ENCODE measurements at regions not wholly inside any gene's neighbourhood (a gene's known extent, or its start where the extent isn't known, plus 50 kb on each side); places are given as distances from the start of the nearest gene placed in this dataset.

DNA sequence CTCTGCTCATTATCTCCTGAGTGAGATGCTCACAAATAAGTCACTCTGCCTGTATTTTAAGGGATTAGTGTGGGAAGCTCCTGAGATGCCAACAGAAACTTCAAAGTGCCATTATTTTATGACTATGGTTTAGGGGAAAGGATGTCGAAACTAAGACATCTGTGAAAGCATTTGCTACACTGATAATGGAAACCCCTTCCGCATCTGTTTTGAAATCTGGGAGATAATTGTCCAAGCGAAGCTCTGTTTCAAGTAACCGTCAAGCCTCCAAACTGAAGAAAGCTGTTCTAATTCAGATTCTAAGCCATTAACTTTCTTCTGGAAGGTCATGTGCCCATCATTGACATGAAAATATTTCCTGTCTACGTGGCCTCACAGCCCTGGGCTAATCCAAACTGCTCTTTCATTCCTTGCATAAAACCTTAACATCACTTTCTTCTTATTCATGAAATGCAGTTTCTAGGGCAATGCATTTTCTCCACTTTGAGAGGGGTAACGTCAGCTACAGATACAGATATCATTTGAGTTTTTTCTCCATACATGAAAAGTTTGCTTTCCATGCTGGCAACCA lies 932.0 kb downstream of the C6orf118 start:
- Mint-ChIP-seq H3K36me3 (ENCODE audit: low read depth, unreplicated experiment) (no peaks in the 10 kb centered on the region), H3K27me3 (ENCODE audit: unreplicated experiment) (no peaks in the 10 kb centered on the region), H3K27ac (ENCODE audit: unreplicated experiment) (no peak overlapping the region), H3K9me3 (ENCODE audit: unreplicated experiment) (no peaks in the 10 kb centered on the region), H3K4me1 (ENCODE audit: unreplicated experiment) (no peaks in the 10 kb centered on the region), H3K4me3 (ENCODE audit: unreplicated experiment) (no peak overlapping the region)
- TF ChIP-seq CTCF (IDR thresholded peaks at IDR 0.05; ENCODE audit: unreplicated experiment): no peak
- no peak for DNase-seq (ENCODE audit: low spot score)

DNA sequence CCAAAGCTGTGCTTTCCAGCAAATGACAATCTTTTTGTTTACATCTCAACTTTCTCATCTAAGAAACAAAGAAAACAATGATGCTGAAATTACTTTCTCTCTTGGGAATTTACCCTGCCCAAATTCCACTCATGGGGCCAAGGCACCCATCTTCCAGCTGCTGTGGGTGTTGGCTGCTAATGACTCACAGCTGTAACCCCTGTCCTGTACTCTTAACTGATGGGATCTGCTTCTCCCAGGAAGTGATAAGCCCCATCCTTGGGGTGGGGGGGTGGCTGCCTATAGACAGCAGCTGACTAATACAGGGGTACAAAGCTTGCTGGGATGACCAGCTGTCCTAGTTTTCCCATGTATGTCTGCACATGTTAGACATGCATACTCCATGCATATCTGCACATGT lies 938.6 kb downstream of the C6orf118 start:
- Mint-ChIP-seq H3K9me3 (ENCODE audit: unreplicated experiment) (no peaks in the 10 kb centered on the region), H3K4me1 (ENCODE audit: unreplicated experiment) (no peaks in the 10 kb centered on the region), H3K27me3 (ENCODE audit: unreplicated experiment) (no peaks in the 10 kb centered on the region), H3K4me3 (ENCODE audit: unreplicated experiment) (no peak overlapping the region), H3K36me3 (ENCODE audit: low read depth, unreplicated experiment) (no peaks in the 10 kb centered on the region), H3K27ac (ENCODE audit: unreplicated experiment) (no peak overlapping the region)
- TF ChIP-seq CTCF (IDR thresholded peaks at IDR 0.05; ENCODE audit: unreplicated experiment): no peak
- no peak for DNase-seq (ENCODE audit: low spot score)

DNA sequence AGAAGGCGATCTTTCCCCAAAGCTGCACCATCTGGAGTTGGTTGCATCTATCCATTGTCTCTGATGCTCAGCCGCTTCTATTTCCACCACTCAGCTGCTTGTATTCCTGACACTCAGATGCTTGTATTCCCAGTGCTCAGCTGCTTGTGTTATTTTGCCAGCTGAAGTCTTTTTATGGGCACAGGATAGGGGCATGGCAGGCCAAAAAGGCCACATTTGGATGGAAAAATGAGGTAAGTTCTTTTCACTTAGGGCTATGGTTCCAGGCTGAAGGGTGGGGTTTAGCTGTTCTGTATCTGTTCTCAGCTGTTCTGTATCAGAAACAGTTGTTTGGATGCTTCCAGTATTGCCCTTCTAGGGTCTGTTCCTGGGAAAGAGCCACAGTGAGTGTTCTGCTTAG lies 944.9 kb downstream of the QKI start:
- peaks cover 4% of the 10 kb centered on the region for H3K27me3 Mint-ChIP-seq (ENCODE audit: unreplicated experiment)
- H3K9me3 Mint-ChIP-seq (ENCODE audit: unreplicated experiment): no peaks in the 10 kb centered on the region
- no peaks in the 10 kb centered on the region for H3K4me1 Mint-ChIP-seq (ENCODE audit: unreplicated experiment)
- no peak overlapping the region for H3K27ac Mint-ChIP-seq (ENCODE audit: unreplicated experiment)
- H3K4me3 Mint-ChIP-seq (ENCODE audit: unreplicated experiment): no peak overlapping the region
- DNase-seq (ENCODE audit: low spot score): no peak
- no peaks in the 10 kb centered on the region for H3K36me3 Mint-ChIP-seq (ENCODE audit: low read depth, unreplicated experiment)
- no peak for TF ChIP-seq CTCF (IDR thresholded peaks at IDR 0.05; ENCODE audit: unreplicated experiment)

DNA sequence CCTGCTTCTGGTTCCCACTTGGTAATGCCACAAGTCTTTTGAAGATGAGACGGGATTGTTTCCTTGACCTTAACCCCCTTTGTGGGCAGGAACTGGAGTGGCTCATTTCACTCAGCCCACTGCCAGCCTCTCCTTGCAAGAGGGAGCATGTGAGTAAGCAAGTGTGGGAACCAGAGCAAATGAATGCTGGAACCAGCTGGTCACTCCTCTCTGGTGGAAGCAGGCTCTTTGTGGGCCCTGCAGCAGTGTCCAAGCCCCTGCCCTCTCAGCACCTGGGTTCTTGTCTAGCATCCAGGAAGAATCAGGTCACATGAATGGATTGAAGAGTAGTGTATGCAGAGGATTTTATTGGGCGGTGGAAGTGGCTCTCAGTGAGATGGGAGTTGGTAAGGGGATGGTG lies 944.5 kb downstream of the QKI start:
- H3K27ac Mint-ChIP-seq (ENCODE audit: unreplicated experiment): no peak overlapping the region
- no peak for TF ChIP-seq CTCF (IDR thresholded peaks at IDR 0.05; ENCODE audit: unreplicated experiment)
- no peaks in the 10 kb centered on the region for H3K9me3 Mint-ChIP-seq (ENCODE audit: unreplicated experiment)
- H3K36me3 Mint-ChIP-seq (ENCODE audit: low read depth, unreplicated experiment): no peaks in the 10 kb centered on the region
- no peak overlapping the region for H3K4me3 Mint-ChIP-seq (ENCODE audit: unreplicated experiment)
- peaks cover 4% of the 10 kb centered on the region for H3K27me3 Mint-ChIP-seq (ENCODE audit: unreplicated experiment)
- no peaks in the 10 kb centered on the region for H3K4me1 Mint-ChIP-seq (ENCODE audit: unreplicated experiment)
- DNase-seq (ENCODE audit: low spot score): no peak

DNA sequence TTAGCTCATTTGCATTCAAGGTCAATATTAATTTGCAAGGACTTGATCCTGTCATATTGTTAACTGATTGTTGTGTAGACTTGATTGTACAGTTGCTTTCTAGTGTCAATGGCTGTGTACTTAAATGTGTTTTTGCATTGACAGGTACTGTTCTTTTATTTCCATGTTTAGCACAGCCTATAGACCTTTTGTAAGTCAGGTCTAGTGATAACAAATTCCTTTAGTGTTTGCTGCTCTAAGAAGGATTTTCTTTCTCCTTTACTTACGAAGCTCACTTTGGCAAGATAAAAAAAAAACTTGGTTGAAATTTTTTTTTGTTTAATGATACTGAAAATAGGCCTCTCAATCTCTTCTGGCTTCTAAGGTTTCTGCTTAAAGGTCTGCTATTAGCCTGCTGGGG lies 942.3 kb downstream of the QKI start:
- Mint-ChIP-seq H3K4me3 (ENCODE audit: unreplicated experiment) (no peak overlapping the region), H3K36me3 (ENCODE audit: low read depth, unreplicated experiment) (no peaks in the 10 kb centered on the region), H3K27ac (ENCODE audit: unreplicated experiment) (no peak overlapping the region), H3K9me3 (ENCODE audit: unreplicated experiment) (no peaks in the 10 kb centered on the region), H3K4me1 (ENCODE audit: unreplicated experiment) (no peaks in the 10 kb centered on the region), H3K27me3 (ENCODE audit: unreplicated experiment) (peaks cover 4% of the 10 kb centered on the region)
- no peak for DNase-seq (ENCODE audit: low spot score)
- no peak for TF ChIP-seq CTCF (IDR thresholded peaks at IDR 0.05; ENCODE audit: unreplicated experiment)
